ENCODE measurements at regions not wholly inside any gene's neighbourhood (a gene's known extent, or its start where the extent isn't known, plus 50 kb on each side); places are given as distances from the start of the nearest gene placed in this dataset.

GRCh38 chr2:57918126-57918525 is 128.5 kb upstream of the VRK2 start:
- Histone ChIP-seq H4K20me1 (replicated peaks; ENCODE audit: control insufficient read depth, extremely low read depth, insufficient read depth, low read length) (no peaks in the 10 kb centered on the region), H3K36me3 (ENCODE audit: control insufficient read depth in 2 of 2, extremely low read depth in 1 of 2, insufficient read depth in 2 of 2, low read length in 2 of 2) (no peaks in the 10 kb centered on the region), H3K4me3 (replicated peaks in 1 of 3; ENCODE audit: insufficient read depth in 1 of 3, low read depth in 1 of 3, low read length in 3 of 3) (no peak overlapping the region), H3K4me2 (ENCODE audit: insufficient read depth, low read length) (no peak overlapping the region), H3K27ac (ENCODE audit: insufficient read depth, low read depth, low read length) (no peak overlapping the region), H2AFZ (ENCODE audit: low read depth, low read length) (no peak overlapping the region), H3K27me3 (ENCODE audit: control insufficient read depth in 2 of 2, insufficient read depth in 2 of 2, low read length in 2 of 2) (no peaks in the 10 kb centered on the region), H3K9me1 (replicated peaks; ENCODE audit: control insufficient read depth, extremely low read depth, insufficient read depth, low read length) (no peaks in the 10 kb centered on the region), H3K4me1 (ENCODE audit: control insufficient read depth, extremely low read depth, insufficient read depth, low read length) (no peaks in the 10 kb centered on the region), H3K79me2 (ENCODE audit: control insufficient read depth, insufficient read depth, low read length) (no peaks in the 10 kb centered on the region), H3K9me3 (replicated peaks; ENCODE audit: control insufficient read depth, insufficient read depth, low read length) (no peaks in the 10 kb centered on the region), H3K9ac (replicated peaks; ENCODE audit: extremely low read depth, insufficient read depth, low read length) (no peak overlapping the region)
- TF ChIP-seq JUN (IDR thresholded peaks at IDR 0.05; ENCODE audit: borderline replicate concordance, insufficient read depth, insufficient read length, low read depth) (no peak), GATA2 (IDR thresholded peaks at IDR 0.05; ENCODE audit: insufficient read depth, insufficient read length, low read depth, low read length) (no peak), MYC (IDR thresholded peaks at IDR 0.05; ENCODE audit: low read depth, low read length) (no peak), FOS (IDR thresholded peaks at IDR 0.05; ENCODE audit: borderline replicate concordance, insufficient read depth, low read length) (no peak), POLR2AphosphoS5 (IDR thresholded peaks at IDR 0.05; ENCODE audit: insufficient read depth, low read depth, low read length) (no peak), EZH2 (IDR thresholded peaks at IDR 0.05; ENCODE audit: borderline replicate concordance, low read depth, low read length, severe bottlenecking) (no peak), MAX (IDR thresholded peaks at IDR 0.05; ENCODE audit: insufficient read depth, insufficient read length) (no peak), POLR2A (IDR thresholded peaks at IDR 0.05; ENCODE audit: low read depth, low read length) (no peak), CTCF (IDR thresholded peaks at IDR 0.05; ENCODE audit: extremely low read depth in 1 of 2, insufficient read depth in 1 of 2, low read depth in 1 of 2, low read length in 2 of 2) (no peak)
- dilution Hi-C loops (cut with MboI; ENCODE audit: extremely low pct_ligation_motif_present, low sequenced_read_pairs) = no loop called here
- CTCF ChIA-PET = interaction anchor here (1.2 to 2.1 kb wide), 3 partner anchors 12 to 530 kb away, joined by 3 to 10 read pairs (median 6); no protein-coding TSS in a partner anchor
- BruUV-seq (replicated peaks) = no TSS peak
- POLR2A ChIA-PET = no interaction called here
- no peak for DNase-seq (ENCODE audit: low read depth, low spot score)
- no peak for FAIRE-seq
- intact Hi-C loops (cut with micrococcal nuclease) = no loop called here

Measured in endothelial cell of umbilical vein (primary cell).